ENCODE measurements at regions not wholly inside any gene's neighbourhood (a gene's known extent, or its start where the extent isn't known, plus 50 kb on each side); places are given as distances from the start of the nearest gene placed in this dataset.
"Not testable (repeated sequence)": the region's sequence is repeated elsewhere in the genome, so short reads cannot be mapped to it uniquely, and the experiment has no call there.

GRCh38 chr21:25531538-25532250 lies 75.6 kb downstream of the MRPL39 start:
- peak; percentile 42 for DNase-seq (ENCODE audit: low read depth)
- in situ Hi-C loops (cut with HindIII; ENCODE audit: low pct_unique_long_range_greater_than_20kb, low sequenced_read_pairs) = not testable (repeated sequence)

GRCh38 chr21:25528515-25528914 lies 78.8 kb downstream of the MRPL39 start:
- DNase-seq (ENCODE audit: low read depth) = peak; percentile 45
- in situ Hi-C loops (cut with HindIII; ENCODE audit: low pct_unique_long_range_greater_than_20kb, low sequenced_read_pairs) = no loop called here

GRCh38 chr21:25518491-25518911 lies 88.8 kb downstream of the MRPL39 start:
- in situ Hi-C loops (cut with HindIII; ENCODE audit: low pct_unique_long_range_greater_than_20kb, low sequenced_read_pairs) = no loop called here
- no peak for DNase-seq (ENCODE audit: low read depth)

GRCh38 chr21:25515484-25516405 lies 91.5 kb downstream of the MRPL39 start:
- DNase-seq (ENCODE audit: low read depth) = no peak
- in situ Hi-C loops (cut with HindIII; ENCODE audit: low pct_unique_long_range_greater_than_20kb, low sequenced_read_pairs) = no loop called here

GRCh38 chr21:25513810-25514209 lies 93.5 kb downstream of the MRPL39 start:
- in situ Hi-C loops (cut with HindIII; ENCODE audit: low pct_unique_long_range_greater_than_20kb, low sequenced_read_pairs) = no loop called here
- DNase-seq (ENCODE audit: low read depth) = no peak

GRCh38 chr21:25512095-25513081 lies 94.9 kb downstream of the MRPL39 start:
- DNase-seq (ENCODE audit: low read depth) = no peak
- in situ Hi-C loops (cut with HindIII; ENCODE audit: low pct_unique_long_range_greater_than_20kb, low sequenced_read_pairs) = no loop called here

GRCh38 chr21:25509862-25510261 lies 97.4 kb downstream of the MRPL39 start:
- in situ Hi-C loops (cut with HindIII; ENCODE audit: low pct_unique_long_range_greater_than_20kb, low sequenced_read_pairs) = no loop called here
- DNase-seq (ENCODE audit: low read depth) = no peak

GRCh38 chr21:25508364-25508763 lies 98.9 kb downstream of the MRPL39 start:
- in situ Hi-C loops (cut with HindIII; ENCODE audit: low pct_unique_long_range_greater_than_20kb, low sequenced_read_pairs) = no loop called here
- no peak for DNase-seq (ENCODE audit: low read depth)

GRCh38 chr21:25507522-25507921 lies 99.8 kb downstream of the MRPL39 start:
- in situ Hi-C loops (cut with HindIII; ENCODE audit: low pct_unique_long_range_greater_than_20kb, low sequenced_read_pairs) = no loop called here
- no peak for DNase-seq (ENCODE audit: low read depth)

GRCh38 chr21:25506887-25507286 lies 100.4 kb downstream of the MRPL39 start:
- in situ Hi-C loops (cut with HindIII; ENCODE audit: low pct_unique_long_range_greater_than_20kb, low sequenced_read_pairs) = no loop called here
- peak; percentile 16 for DNase-seq (ENCODE audit: low read depth)

- in situ Hi-C loops (cut with HindIII; ENCODE audit: low pct_unique_long_range_greater_than_20kb, low sequenced_read_pairs) = no loop called here
- DNase-seq (ENCODE audit: low read depth) = peak; percentile 9
Measured at GRCh38 chr21:25506261-25506660, 101.0 kb downstream of the MRPL39 start.

- no peak for DNase-seq (ENCODE audit: low read depth)
- in situ Hi-C loops (cut with HindIII; ENCODE audit: low pct_unique_long_range_greater_than_20kb, low sequenced_read_pairs) = no loop called here
Measured at GRCh38 chr21:25503981-25504380, 103.3 kb downstream of the MRPL39 start.

GRCh38 chr21:25501996-25502665 lies 105.2 kb downstream of the MRPL39 start:
- peak; percentile 77 for DNase-seq (ENCODE audit: low read depth)
- in situ Hi-C loops (cut with HindIII; ENCODE audit: low pct_unique_long_range_greater_than_20kb, low sequenced_read_pairs) = no loop called here

- in situ Hi-C loops (cut with HindIII; ENCODE audit: low pct_unique_long_range_greater_than_20kb, low sequenced_read_pairs) = no loop called here
- DNase-seq (ENCODE audit: low read depth) = no peak
Measured at GRCh38 chr21:25501462-25501861, 105.8 kb downstream of the MRPL39 start.

- in situ Hi-C loops (cut with HindIII; ENCODE audit: low pct_unique_long_range_greater_than_20kb, low sequenced_read_pairs) = no loop called here
- DNase-seq (ENCODE audit: low read depth) = no peak
Measured at GRCh38 chr21:25500598-25500997, 106.7 kb downstream of the MRPL39 start.

- in situ Hi-C loops (cut with HindIII; ENCODE audit: low pct_unique_long_range_greater_than_20kb, low sequenced_read_pairs) = no loop called here
- peak; percentile 60 for DNase-seq (ENCODE audit: low read depth)
Measured at GRCh38 chr21:25496825-25497482, 110.3 kb downstream of the MRPL39 start.

- DNase-seq (ENCODE audit: low read depth) = no peak
- in situ Hi-C loops (cut with HindIII; ENCODE audit: low pct_unique_long_range_greater_than_20kb, low sequenced_read_pairs) = no loop called here
Measured at GRCh38 chr21:25494804-25495203, 112.5 kb downstream of the MRPL39 start.
